ENCODE measurements at regions not wholly inside any gene's neighbourhood (a gene's known extent, or its start where the extent isn't known, plus 50 kb on each side); places are given as distances from the start of the nearest gene placed in this dataset.

GRCh38 chr7:36079446-36080025 is 73.5 kb upstream of the EEPD1 start:
- intact Hi-C loops (cut with DNase I): no loop called here
- H3K4me1 ChIP-seq: no peaks in the 10 kb centered on the region
- no peak for TF ChIP-seq POLR2A (IDR thresholded peaks at IDR 0.05)
- TF ChIP-seq POLR2AphosphoS5 (IDR thresholded peaks at IDR 0.05; ENCODE audit: insufficient read depth in 1 of 2, low read depth in 1 of 2): no peak
- TF ChIP-seq CTCF (IDR thresholded peaks at IDR 0.05): no peak
- no peaks in the 10 kb centered on the region for H3K27me3 ChIP-seq
- no peak overlapping the region for H3K4me3 ChIP-seq
- no peaks in the 10 kb centered on the region for H3K9me3 ChIP-seq
- no peak for DNase-seq (ENCODE audit: extremely low spot score in 2 of 2)
- no peaks in the 10 kb centered on the region for H3K36me3 ChIP-seq
- no peak overlapping the region for H3K27ac ChIP-seq

- DNase-seq (ENCODE audit: extremely low spot score in 2 of 2): no peak
- Histone ChIP-seq H3K4me1 (no peaks in the 10 kb centered on the region), H3K27me3 (no peaks in the 10 kb centered on the region), H3K36me3 (no peaks in the 10 kb centered on the region), H3K9me3 (no peaks in the 10 kb centered on the region), H3K27ac (no peak overlapping the region), H3K4me3 (no peak overlapping the region)
- intact Hi-C loops (cut with DNase I): no loop called here
- no peak for TF ChIP-seq POLR2A (IDR thresholded peaks at IDR 0.05)
- no peak for TF ChIP-seq CTCF (IDR thresholded peaks at IDR 0.05)
- TF ChIP-seq POLR2AphosphoS5 (IDR thresholded peaks at IDR 0.05; ENCODE audit: insufficient read depth in 1 of 2, low read depth in 1 of 2): no peak
Measured at GRCh38 chr7:36080843-36081242, 72.2 kb upstream of the EEPD1 start.

- no peak overlapping the region for H3K27ac ChIP-seq
- intact Hi-C loops (cut with DNase I): no loop called here
- H3K9me3 ChIP-seq: no peaks in the 10 kb centered on the region
- TF ChIP-seq POLR2A (IDR thresholded peaks at IDR 0.05) (no peak), POLR2AphosphoS5 (IDR thresholded peaks at IDR 0.05; ENCODE audit: insufficient read depth in 1 of 2, low read depth in 1 of 2) (no peak), CTCF (IDR thresholded peaks at IDR 0.05) (no peak)
- H3K27me3 ChIP-seq: no peaks in the 10 kb centered on the region
- no peaks in the 10 kb centered on the region for H3K4me1 ChIP-seq
- no peak overlapping the region for H3K4me3 ChIP-seq
- H3K36me3 ChIP-seq: no peaks in the 10 kb centered on the region
- no peak for DNase-seq (ENCODE audit: extremely low spot score in 2 of 2)
Measured at GRCh38 chr7:36082216-36082615, 70.8 kb upstream of the EEPD1 start.

- H3K4me1 ChIP-seq: no peaks in the 10 kb centered on the region
- no peak for TF ChIP-seq POLR2A (IDR thresholded peaks at IDR 0.05)
- no peak for TF ChIP-seq CTCF (IDR thresholded peaks at IDR 0.05)
- TF ChIP-seq POLR2AphosphoS5 (IDR thresholded peaks at IDR 0.05; ENCODE audit: insufficient read depth in 1 of 2, low read depth in 1 of 2): no peak
- H3K27ac ChIP-seq: no peak overlapping the region
- H3K4me3 ChIP-seq: no peak overlapping the region
- no peaks in the 10 kb centered on the region for H3K36me3 ChIP-seq
- no peaks in the 10 kb centered on the region for H3K9me3 ChIP-seq
- intact Hi-C loops (cut with DNase I): no loop called here
- H3K27me3 ChIP-seq: no peaks in the 10 kb centered on the region
- no peak for DNase-seq (ENCODE audit: extremely low spot score in 2 of 2)
Measured at GRCh38 chr7:36082910-36083309, 70.1 kb upstream of the EEPD1 start.

- TF ChIP-seq POLR2A (IDR thresholded peaks at IDR 0.05) (no peak), CTCF (IDR thresholded peaks at IDR 0.05) (no peak), POLR2AphosphoS5 (IDR thresholded peaks at IDR 0.05; ENCODE audit: insufficient read depth in 1 of 2, low read depth in 1 of 2) (no peak)
- intact Hi-C loops (cut with DNase I): no loop called here
- Histone ChIP-seq H3K27ac (no peak overlapping the region), H3K4me1 (no peaks in the 10 kb centered on the region), H3K4me3 (no peak overlapping the region), H3K36me3 (no peaks in the 10 kb centered on the region), H3K27me3 (no peaks in the 10 kb centered on the region), H3K9me3 (no peaks in the 10 kb centered on the region)
- no peak for DNase-seq (ENCODE audit: extremely low spot score in 2 of 2)
Measured at GRCh38 chr7:36083626-36084380, 69.3 kb upstream of the EEPD1 start.
